ENCODE measurements at regions not wholly inside any gene's neighbourhood (a gene's known extent, or its start where the extent isn't known, plus 50 kb on each side); places are given as distances from the start of the nearest gene placed in this dataset.

GRCh38 chr7:34584526-34584925, 73.5 kb upstream of the NPSR1 start:
- no peak for DNase-seq (ENCODE audit: low spot score)
- TF ChIP-seq CTCF (IDR thresholded peaks at IDR 0.05) = no peak
- Histone ChIP-seq H3K4me3 (no peak overlapping the region), H3K27ac (no peak overlapping the region)

GRCh38 chr7:34596887-34597286, 61.1 kb upstream of the NPSR1 start:
- no peak for TF ChIP-seq CTCF (IDR thresholded peaks at IDR 0.05)
- Histone ChIP-seq H3K4me3 (no peak overlapping the region), H3K27ac (no peak overlapping the region)
- no peak for DNase-seq (ENCODE audit: low spot score)

- no peak overlapping the region for H3K27ac ChIP-seq
- DNase-seq (ENCODE audit: low spot score) = no peak
- H3K4me3 ChIP-seq = no peak overlapping the region
- TF ChIP-seq CTCF (IDR thresholded peaks at IDR 0.05) = no peak
Observed at GRCh38 chr7:34603711-34604444, 54.1 kb upstream of the NPSR1 start.
